H54 (cell line): ENCODE measurements at regions not wholly inside any gene's neighbourhood (a gene's known extent, or its start where the extent isn't known, plus 50 kb on each side); places are given as distances from the start of the nearest gene placed in this dataset.

Experiments
- DNase-seq: peaks from one replicate; pipeline ENCODE4 v3.0.0; 2011; ENCODE audit warnings: low spot score, mixed read lengths; ENCODE audit not compliant: insufficient read length
- FAIRE-seq: peaks from 3 replicates; lab custom pipeline; 2011; peaks lifted over from hg19 to GRCh38; lab: Jason Lieb, UNC
- POLR2A ChIP-seq: IDR thresholded peaks from 2 replicates; pipeline ENCODE4 v1.6.1; 2011; ENCODE audit warnings: low read depth, mild to moderate bottlenecking, low read length

DNA sequence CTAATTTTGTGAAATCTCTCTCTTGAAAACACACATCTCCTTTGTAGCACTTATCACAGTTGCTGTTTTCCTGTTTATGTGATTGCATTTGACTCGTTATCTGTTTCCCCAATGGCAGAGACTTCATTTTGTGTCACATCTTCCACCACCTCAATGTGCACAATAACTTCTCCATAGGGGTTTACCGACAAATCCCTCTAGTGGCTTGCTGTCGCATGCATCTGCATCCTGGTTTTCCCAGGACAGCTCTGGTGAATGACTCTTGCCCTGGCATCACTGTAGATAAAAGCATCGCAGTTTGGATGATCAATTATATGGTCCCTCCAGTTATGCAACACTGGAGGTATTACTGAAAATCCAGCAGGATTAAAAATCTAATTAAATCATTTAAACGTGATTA is 206.5 kb upstream of the BTBD3 start:
- TF ChIP-seq POLR2A = no peak
- FAIRE-seq (no peak), DNase-seq (no peak)

DNA sequence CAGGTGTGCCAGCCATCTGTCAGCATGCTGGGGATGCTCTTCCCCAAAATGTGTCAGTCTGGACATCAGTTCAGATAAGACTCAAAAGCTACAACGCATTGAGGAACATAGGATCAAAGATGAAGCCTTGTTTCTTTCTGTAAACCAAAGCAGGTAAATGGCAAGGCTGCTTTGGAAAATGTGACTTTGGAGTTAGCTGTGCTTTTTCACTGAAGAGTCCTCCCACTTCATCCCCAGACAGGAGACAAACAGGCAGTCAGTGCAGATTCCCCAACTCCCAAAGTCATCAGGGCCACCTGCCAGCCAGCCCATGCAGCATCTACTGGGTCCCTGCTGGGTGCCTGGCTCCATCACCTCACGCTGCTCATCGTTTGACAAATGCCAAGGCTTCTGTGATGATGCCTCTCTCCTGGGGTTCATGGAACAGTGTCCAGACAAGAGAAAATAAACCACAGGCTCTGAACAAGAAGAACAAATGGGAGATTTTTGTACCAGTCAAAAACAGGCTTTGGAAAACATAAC is 205.0 kb upstream of the BTBD3 start:
- FAIRE-seq (no peak), DNase-seq (no peak)
- no peak for TF ChIP-seq POLR2A

DNA sequence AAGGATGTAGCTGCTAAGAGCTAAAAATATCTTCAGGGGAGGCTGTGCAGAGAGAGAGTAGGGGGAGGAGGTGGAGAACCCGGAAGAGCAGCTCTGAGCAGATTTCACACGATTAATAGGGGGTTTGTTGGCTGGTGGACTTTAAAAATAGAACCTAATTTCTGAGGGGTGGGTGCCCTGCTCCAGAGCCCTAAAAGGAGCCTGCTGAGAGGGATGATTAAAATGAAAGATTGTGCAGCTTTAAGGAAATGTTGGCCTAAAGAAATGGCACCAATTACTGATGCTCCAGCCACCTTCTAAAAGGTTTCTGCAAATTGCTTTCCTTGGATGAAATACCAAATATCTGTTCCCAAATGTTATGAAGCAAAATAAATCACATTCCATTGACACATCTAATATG is 202.8 kb upstream of the BTBD3 start:
- FAIRE-seq = no peak
- DNase-seq = no peak
- no peak for TF ChIP-seq POLR2A

DNA sequence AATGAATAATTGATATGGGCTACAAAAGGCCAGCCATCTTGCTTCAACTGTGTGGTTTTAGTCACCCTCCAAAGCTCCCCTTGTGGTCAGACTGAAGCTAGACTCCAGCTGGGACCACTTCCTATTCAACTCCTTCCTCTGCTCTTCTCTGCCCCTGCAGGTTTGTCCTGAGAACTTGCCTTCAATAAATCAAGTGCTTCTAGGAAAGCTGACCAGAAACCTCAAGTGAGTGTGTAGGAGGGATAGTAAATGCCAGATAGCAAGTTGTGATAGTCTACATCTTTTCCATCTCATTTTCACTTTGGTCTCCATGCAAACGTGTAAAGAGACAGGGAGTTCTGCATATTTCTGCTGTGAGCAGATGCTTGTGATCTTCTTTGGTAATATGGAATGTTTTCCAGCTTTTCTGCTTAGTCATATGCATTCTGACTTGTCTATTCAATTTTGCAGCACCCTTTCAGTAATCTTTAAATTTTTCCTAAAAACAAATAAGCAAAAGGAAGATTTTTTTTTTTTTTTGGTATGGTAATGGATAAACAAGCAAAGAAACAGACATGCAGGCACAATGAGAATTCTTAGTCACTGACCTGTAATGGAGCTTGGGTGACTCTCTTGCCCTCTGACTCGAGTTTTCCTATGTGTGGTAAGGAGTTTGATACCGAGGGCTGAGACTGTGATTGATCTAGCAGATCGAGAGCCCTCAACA is 201.3 kb upstream of the BTBD3 start:
- TF ChIP-seq POLR2A = no peak
- FAIRE-seq (peak; percentile 85), DNase-seq (peak; percentile 57)

DNA sequence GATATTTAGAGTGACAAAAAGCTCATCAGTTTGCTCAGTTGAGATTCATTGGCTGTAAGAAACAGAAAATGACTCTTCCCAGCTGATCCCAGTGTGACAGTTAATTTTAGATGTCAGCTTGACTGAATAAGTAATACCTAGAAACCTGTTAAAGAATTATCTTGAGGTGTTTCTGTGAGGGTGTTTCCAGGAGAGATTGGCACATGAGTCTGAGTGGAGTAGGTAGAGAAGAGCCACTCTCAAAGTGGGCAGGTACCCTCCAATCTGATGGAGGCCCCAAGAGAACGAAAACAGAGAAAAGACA is 200.8 kb upstream of the BTBD3 start:
- DNase-seq (no peak), FAIRE-seq (no peak)
- TF ChIP-seq POLR2A = no peak

DNA sequence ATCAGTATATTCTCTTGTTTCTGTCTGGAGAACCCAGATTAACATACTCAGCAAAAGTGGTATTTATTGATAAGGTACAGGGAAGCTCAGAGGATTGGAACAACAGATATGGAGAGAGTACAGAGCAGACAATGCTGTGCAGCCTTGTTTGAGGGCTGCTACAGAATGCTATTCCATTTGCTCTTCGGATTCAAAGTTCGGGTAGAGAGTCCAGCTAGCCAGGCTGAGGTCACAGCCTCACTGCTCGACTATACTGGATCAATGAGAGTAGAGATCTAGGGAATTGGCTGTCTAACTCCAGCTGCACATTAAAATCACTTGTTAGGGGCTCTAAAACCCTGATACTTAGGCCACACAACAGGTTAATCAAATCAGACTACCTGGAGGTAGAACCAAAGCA is 200.1 kb upstream of the BTBD3 start:
- DNase-seq (no peak), FAIRE-seq (no peak)
- no peak for TF ChIP-seq POLR2A

DNA sequence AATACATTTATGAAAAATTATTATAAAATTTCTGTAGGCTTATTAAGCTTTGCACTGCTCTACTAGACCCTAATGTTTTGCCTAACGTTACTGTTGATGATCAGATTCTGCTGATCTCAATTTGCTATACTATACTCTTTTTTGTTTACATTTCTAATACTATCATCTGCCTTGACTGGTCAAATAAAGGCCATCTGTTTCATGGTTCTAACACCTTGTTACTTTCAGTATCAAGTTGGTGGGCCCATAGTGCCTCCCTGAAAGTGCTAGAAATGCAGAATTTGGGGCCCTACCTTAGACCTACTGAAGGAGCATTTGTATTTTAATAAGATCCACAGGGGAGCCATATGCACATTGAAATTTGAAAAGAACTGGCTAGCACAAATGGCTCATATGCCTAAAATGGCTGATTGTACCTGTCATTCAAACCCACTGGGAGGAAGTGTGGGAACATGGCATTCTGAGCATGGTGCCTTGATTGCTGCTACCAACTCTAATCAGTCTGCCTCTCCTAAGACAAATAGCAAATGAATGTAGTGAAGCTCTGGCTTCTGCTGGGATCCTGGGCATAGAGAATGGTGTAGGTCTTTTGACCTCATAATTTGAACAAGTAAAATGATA is 199.1 kb upstream of the BTBD3 start:
- FAIRE-seq (no peak), DNase-seq (no peak)
- TF ChIP-seq POLR2A = no peak

DNA sequence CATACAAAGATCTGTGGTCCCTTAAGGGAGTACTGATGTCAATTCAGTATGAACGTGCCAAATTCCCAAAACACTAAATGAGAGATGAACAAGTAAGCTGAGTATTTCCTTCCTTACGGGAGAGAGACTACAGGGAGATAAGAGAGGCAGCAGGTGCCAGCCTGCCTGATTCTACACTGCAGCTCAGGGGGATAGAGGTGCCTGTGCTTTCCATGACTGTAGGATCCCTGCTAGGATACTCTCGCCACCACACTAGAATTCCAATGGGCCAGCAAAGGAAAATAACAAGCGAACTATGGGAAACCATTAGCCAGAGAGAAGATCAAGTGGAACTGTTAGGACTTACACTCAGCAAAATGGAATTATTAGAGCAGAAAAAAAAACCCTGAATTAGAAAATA is 198.5 kb upstream of the BTBD3 start:
- no peak for DNase-seq
- TF ChIP-seq POLR2A = no peak

DNA sequence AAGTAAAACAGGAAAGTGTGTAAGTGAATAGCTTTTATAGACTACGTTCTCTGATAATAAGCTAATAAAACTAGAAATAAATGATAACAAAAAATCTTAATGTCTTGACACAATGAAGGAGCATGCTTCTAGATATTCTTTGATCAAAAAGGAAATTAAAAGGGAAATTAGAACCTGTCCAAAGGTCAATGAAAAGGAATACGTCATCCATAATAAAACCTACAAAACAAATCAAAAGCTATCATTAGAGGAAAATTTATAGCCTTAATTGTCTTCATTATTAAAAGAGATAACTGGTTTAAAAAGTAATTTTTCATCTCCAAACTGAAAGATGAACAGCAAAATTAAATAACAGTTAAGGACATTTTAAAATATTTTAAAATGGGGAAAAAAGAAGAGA is 196.3 kb upstream of the BTBD3 start:
- no peak for DNase-seq
- no peak for FAIRE-seq
- TF ChIP-seq POLR2A = no peak

More for the DNA sequence above, 198.5 kb upstream of the BTBD3 start:
- FAIRE-seq = no peak

DNA sequence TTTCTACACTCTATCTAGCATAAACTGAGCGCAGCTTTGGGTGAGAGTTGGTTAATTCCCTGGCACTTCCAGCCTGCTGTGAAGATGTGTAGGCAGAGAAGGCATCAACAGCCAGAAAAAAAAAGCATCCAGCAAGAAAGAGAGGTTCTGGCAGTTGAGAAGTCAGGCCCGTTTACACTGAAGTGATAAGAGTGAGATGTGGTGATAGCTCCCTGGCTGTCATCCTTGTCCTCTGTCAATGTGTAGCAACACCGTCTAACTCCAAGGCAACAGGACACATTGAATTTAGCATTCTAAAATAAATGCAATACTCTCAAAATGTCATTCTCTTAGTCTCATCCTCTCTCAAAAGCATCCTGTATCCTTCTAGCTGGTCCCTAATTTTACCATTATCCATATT is 193.6 kb upstream of the BTBD3 start:
- no peak for FAIRE-seq
- TF ChIP-seq POLR2A = no peak
- DNase-seq = no peak

DNA sequence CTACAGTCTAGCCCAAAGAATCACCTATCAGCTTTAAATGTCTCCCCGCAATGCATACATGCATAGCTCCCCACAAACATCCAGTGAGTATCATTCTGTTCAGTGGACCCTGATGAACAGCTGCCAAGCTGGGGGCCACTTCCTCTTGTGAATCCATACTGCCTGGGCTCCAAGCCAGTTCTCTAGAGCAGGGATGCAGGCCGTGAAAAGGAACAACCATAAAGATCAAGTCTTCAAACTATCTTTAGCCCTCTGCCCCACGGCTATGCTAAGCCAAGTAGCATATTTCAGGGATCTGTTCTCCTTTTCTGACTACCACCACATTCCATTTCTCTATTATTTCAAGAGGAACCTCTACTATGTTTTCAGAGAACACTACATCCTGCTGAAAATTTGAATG is 191.7 kb upstream of the BTBD3 start:
- TF ChIP-seq POLR2A = no peak
- no peak for FAIRE-seq
- DNase-seq = no peak

DNA sequence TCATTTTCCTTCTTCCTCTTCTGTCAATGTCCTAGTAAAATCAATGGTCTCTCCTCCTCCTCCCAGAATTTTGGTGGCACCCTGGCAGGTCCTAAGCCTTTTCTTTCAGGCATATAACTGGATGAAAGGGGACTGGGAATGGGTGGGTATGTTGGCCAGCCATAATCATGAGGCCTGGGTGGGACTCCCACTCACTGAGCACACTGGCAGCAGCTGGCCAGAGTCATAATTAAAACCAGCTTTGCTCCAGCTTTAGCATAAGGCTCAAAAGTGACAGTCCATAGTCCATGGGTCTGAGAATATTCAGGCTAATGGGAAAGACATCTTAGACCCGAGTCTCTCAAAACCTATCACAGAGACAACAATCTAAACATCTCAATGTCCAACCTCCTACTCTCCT is 190.0 kb upstream of the BTBD3 start:
- DNase-seq = no peak
- no peak for TF ChIP-seq POLR2A
- no peak for FAIRE-seq

DNA sequence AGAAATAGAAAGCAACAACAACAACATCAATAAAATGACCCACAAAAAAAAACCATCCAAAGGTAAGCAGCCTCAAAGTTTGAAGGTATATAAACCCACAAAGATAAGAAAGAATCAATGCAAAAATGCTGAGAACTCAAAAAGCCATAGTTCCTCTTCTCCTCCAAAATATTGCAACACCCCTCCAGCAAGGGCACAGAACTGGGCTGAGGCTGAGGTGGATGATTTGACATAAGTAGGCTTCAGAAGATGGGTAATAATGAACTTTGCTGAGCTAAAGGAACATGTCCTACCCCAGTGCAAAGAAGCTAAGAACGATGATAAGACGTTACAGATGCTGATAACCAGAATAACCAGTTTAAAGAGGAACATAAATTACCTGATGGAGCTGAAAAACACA is 188.8 kb upstream of the BTBD3 start:
- no peak for FAIRE-seq
- DNase-seq = no peak
- no peak for TF ChIP-seq POLR2A

DNA sequence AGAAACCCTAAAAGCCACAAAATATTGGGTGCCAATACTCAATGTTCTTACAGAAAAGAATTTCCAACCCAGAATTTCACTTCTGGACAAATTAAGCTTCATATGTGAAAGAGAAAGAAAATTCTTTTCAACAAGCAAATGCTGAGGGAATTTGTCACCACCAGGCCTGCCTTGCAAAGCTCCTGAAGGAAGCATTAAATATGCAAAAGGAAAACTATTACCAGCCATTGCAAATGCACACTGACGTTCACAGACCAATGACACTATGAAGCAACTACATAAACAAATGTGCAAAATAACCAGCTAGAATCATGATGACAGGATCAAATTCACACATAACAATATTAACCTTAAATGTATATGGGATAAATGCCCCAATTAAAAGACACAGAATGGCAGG is 187.9 kb upstream of the BTBD3 start:
- TF ChIP-seq POLR2A = no peak
- no peak for DNase-seq
- no peak for FAIRE-seq

DNA sequence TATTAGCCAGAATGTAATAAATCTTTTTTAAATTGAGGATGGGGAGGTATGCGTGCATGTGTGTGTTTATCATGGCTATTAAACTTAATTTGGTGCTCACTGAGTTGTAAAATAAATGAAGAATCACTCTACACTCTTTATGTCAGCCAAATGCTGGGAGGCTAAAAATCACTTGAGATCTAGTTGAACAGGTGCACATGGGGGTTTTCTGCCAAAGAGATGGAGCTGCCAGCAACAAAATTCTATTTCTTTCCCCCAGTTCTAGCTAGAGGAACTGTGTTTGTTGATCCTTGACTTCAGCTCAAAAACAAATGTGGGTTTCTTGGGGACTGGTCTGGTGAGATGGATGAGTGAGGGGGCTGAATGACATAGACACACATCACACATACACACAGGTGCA is 183.3 kb upstream of the BTBD3 start:
- TF ChIP-seq POLR2A = no peak
- no peak for DNase-seq
- no peak for FAIRE-seq
